RWPE1 (cell line): ENCODE measurements at regions not wholly inside any gene's neighbourhood (a gene's known extent, or its start where the extent isn't known, plus 50 kb on each side); places are given as distances from the start of the nearest gene placed in this dataset.

Experiments
- CTCF ChIA-PET: fragments of 350-600 bp; sonication (Branson Sonifier 250); formaldehyde crosslinking; extraction: SDS; loops from one replicate; lab custom pipeline; 2021; lab: Yijun Ruan, JAX
- POLR2A ChIA-PET: fragments of 400-600 bp; formaldehyde crosslinking; extraction: SDS; loops from one replicate; lab custom pipeline; 2020; ENCODE audit warnings: antibody characterized with exemption; ENCODE audit not compliant: low non-redundant PET; lab: Yijun Ruan, JAX
- DNase-seq: peaks from one replicate; pipeline ENCODE4 v3.0.0; 2012; ENCODE audit warnings: low spot score
- H3K27ac ChIP-seq: fragments of 450-650 bp; 2 replicates; pipeline ENCODE4 v1.5.1; 2017
- TF ChIP-seq, protein P1 (sequence below): fragments of 450-650 bp; conservative IDR thresholded peaks from 2 replicates; pipeline ENCODE4 v1.5.1; 2017; ENCODE audit warnings: low read depth, mild to moderate bottlenecking

DNA sequence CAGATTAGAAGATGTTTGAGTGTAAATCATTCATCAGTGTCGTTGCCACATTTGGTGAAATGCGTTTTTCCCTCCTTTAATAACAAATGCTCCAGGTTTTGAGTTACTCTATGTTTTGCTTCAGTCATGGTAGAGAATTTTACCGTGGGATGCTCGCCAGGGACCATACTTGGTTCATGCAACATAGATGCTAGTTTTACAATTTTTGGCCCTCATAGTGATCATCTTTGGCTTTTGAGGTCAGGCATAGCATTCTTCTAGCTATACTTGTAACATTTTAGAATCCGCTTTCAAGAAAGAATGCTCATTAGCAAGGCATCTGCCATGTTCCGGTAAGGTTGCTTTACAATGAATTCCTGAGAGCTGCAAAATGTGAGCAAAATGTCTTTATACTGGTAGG is 147.2 kb downstream of the SPCS3 start:
- DNase-seq, result no peak
- CTCF ChIA-PET, result no interaction called here
- H3K27ac ChIP-seq, result no peak overlapping the region
- POLR2A ChIA-PET, result no interaction called here
- TF ChIP-seq, protein P1, sequence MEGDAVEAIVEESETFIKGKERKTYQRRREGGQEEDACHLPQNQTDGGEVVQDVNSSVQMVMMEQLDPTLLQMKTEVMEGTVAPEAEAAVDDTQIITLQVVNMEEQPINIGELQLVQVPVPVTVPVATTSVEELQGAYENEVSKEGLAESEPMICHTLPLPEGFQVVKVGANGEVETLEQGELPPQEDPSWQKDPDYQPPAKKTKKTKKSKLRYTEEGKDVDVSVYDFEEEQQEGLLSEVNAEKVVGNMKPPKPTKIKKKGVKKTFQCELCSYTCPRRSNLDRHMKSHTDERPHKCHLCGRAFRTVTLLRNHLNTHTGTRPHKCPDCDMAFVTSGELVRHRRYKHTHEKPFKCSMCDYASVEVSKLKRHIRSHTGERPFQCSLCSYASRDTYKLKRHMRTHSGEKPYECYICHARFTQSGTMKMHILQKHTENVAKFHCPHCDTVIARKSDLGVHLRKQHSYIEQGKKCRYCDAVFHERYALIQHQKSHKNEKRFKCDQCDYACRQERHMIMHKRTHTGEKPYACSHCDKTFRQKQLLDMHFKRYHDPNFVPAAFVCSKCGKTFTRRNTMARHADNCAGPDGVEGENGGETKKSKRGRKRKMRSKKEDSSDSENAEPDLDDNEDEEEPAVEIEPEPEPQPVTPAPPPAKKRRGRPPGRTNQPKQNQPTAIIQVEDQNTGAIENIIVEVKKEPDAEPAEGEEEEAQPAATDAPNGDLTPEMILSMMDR, result no peak

DNA sequence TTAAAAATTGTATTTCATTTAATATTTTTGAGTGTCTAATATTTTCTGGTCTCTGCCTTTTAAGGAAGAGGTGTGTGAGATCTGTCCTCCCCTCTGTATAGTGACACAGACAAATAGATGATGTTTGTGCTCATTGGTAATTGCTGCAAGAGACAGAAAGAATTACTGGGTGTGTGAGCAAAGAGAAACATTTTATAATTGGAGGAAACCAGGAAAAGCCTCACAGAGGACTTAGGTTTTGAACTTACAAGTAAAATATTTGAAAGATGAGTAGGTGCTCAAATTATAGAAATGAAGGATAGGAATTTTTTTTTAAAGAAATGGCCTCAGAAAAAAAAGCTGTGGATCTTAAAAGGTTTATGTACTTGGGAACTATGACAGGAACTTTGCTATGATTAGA is 149.8 kb downstream of the SPCS3 start:
- DNase-seq, result no peak
- TF ChIP-seq, protein P1, result no peak
- CTCF ChIA-PET, result no interaction called here
- no peak overlapping the region for H3K27ac ChIP-seq
- POLR2A ChIA-PET, result no interaction called here

DNA sequence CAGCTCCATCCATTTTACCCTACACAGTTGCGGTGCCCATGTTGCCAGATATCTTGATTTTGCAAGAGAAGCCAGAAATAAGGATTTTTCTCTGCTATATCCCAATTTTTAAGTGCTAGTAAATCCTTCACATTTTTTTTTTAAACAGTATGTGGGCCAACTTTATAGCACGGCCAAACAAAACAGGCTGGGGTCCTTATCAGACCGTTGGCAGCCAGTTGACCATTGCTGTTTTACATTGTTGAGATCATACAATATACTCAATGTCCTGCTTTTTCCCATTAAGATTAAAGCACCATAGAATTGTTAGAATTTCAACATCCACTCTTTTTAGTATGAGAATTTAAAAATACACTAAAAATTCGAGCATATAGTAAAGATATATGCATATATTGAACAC is 150.9 kb downstream of the SPCS3 start:
- no peak overlapping the region for H3K27ac ChIP-seq
- CTCF ChIA-PET, result interaction anchor here (0.7 kb wide), 1 partner anchor 597 kb away, joined by 6 read pairs; no protein-coding TSS in a partner anchor
- DNase-seq, result no peak
- TF ChIP-seq, protein P1, result no peak
- POLR2A ChIA-PET, result no interaction called here

DNA sequence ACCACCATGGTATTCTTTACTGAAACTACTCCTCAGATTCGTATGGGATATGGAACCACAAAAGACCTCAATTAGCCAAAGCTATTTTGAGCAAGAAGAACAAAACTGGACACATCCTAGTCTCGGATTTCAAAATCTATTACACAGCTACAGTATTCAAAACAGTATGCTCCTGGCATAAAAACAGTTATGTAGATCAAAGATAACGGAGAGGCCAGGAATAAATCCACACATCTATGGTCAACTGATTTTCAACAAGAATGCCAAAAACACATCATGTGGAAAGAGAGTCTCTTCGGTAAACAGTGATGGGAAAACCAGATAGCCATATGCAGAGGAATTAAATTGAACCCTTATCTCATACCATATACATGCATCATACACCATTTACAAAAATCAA is 155.3 kb downstream of the SPCS3 start:
- CTCF ChIA-PET, result no interaction called here
- no peak for DNase-seq
- TF ChIP-seq, protein P1, result no peak
- no peak overlapping the region for H3K27ac ChIP-seq
- POLR2A ChIA-PET, result no interaction called here

DNA sequence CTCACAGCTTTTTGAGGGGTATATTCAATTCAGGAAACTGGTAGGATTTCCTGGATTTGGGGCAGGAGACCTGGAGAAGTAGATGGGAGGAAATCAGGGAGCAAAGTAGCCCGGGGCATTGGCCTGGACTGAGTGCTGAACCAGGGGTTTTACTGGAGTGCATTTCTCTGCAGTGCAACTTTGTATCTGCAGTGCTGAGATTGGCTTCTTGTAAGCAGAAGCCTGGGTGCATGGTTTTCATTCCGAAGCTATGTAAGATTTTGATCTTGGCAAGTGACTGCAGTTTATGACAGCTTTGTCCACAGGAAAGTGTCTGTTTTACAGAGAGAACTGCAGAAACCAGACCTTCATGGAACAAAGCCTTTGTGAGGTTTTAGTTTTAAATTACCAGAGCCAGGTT is 158.3 kb downstream of the SPCS3 start:
- TF ChIP-seq, protein P1, result no peak
- ChIA-PET CTCF (no interaction called here), POLR2A (no interaction called here)
- no peak for DNase-seq
- no peak overlapping the region for H3K27ac ChIP-seq

DNA sequence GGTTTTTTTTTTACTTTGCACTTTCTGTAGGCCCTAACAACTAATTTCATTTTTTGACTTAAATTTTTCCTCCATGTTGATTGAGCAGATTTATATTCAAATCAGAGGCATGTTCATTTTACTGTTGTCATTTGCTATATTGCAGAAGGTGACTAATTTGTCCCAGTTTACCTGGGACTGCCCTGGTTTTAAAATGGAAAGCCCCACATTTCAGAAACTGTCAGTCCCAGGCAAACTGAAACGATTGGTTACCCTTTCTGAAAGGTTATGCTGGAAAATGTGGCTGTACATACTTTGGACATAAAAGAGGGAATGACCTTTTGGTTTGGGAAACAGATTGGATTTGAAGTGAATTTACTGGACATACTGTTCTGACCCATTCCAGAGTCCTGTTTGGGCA is 160.0 kb downstream of the SPCS3 start:
- CTCF ChIA-PET, result no interaction called here

More for the DNA sequence above, 160.0 kb downstream of the SPCS3 start:
- TF ChIP-seq, protein P1, result no peak
- no peak for DNase-seq
- POLR2A ChIA-PET, result no interaction called here
- H3K27ac ChIP-seq, result no peak overlapping the region
